K562 (cell line): ENCODE measurements at regions not wholly inside any gene's neighbourhood (a gene's known extent, or its start where the extent isn't known, plus 50 kb on each side); places are given as distances from the start of the nearest gene placed in this dataset.

ENCODE experiments used
- ATAC-seq: fragments of 200-7000 bp; cut with Tn5 transposase; 3 replicates; pipeline ENCODE4 v1.9.1; 2020; ENCODE audit warnings: moderate library complexity
- BruUV-seq: library from RNA; stranded (reverse); fragments of 400-500 nt; replicated peaks from 2 replicates; lab custom pipeline; 2021; lab: Mats Ljungman, UMichigan
- CTCF ChIA-PET: fragments of 300-600 bp; formaldehyde crosslinking; extraction: SDS; loops from one replicate; lab custom pipeline; 2021; ENCODE audit warnings: low intra/inter-chr PET ratio; lab: Yijun Ruan, JAX
- POLR2A ChIA-PET: fragments of 300-600, 350-650 bp; sonication (Branson Sonifier 250); formaldehyde crosslinking; extraction: SDS; loops from one replicate; lab custom pipeline; 2021; ENCODE audit warnings: antibody characterized with exemption, inconsistent platforms; lab: Yijun Ruan, JAX
- DNase-seq, 4 experiments: peaks; one replicate each; pipeline versions ENCODE4 v3.0.0 to v3.0.0-alpha.2; 2011 to 2018; ENCODE audit warnings: low spot score in 3 of 4, mixed read lengths in 3 of 4; ENCODE audit errors: extremely low read depth in 1 of 4
- FAIRE-seq: peaks from 2 replicates; lab custom pipeline; 2011; peaks lifted over from hg19 to GRCh38; lab: Jason Lieb, UNC
- H2AFZ ChIP-seq: 2 replicates; pipeline ENCODE4 v1.6.0; 2011; ENCODE audit warnings: low read depth, low read length, control low read depth, inconsistent platforms
- H3K27ac ChIP-seq: fragments of 200-600 bp; 3 replicates; pipeline ENCODE4 v1.8.0; 2011; ENCODE audit warnings: low read depth, mild to moderate bottlenecking, control low read depth, inconsistent platforms, low read length, moderate library complexity, mixed read lengths; ENCODE audit errors: extremely low read depth
- H3K27me3 ChIP-seq, 2 experiments: fragments of 300-600 bp in 1 of 2; 2 replicates in 1 of 2; 3 replicates in 1 of 2; pipeline versions ENCODE4 v1.6.0 to v1.8.0; 2011; ENCODE audit warnings: inconsistent platforms in 2 of 2, low read length in 2 of 2, mild to moderate bottlenecking in 1 of 2, mixed read lengths in 1 of 2, moderate library complexity in 1 of 2; ENCODE audit not compliant: control insufficient read depth in 2 of 2, insufficient read depth in 2 of 2
- H3K36me3 ChIP-seq: fragments of 300-600 bp; 3 replicates; pipeline ENCODE4 v1.8.0; 2011; ENCODE audit warnings: mild to moderate bottlenecking, low read length, inconsistent platforms; ENCODE audit not compliant: control insufficient read depth, insufficient read depth
- H3K4me1 ChIP-seq, 2 experiments: fragments of 200-600 bp in 1 of 2; replicated peaks in 1 of 2; 2 replicates in 1 of 2; 3 replicates in 1 of 2; pipeline versions ENCODE4 v1.5.1 to v1.8.0; 2011; ENCODE audit warnings: inconsistent platforms in 2 of 2, low read length in 2 of 2, mild to moderate bottlenecking in 1 of 2, mixed read lengths in 1 of 2, moderate library complexity in 1 of 2; ENCODE audit not compliant: control insufficient read depth in 2 of 2, insufficient read depth in 2 of 2
- H3K4me2 ChIP-seq: 2 replicates; pipeline ENCODE4 v1.6.1; 2011; ENCODE audit warnings: low read length, control low read depth, inconsistent platforms, mixed read lengths; ENCODE audit not compliant: insufficient read depth
- H3K4me3 ChIP-seq: fragments of 200-600 bp; sonication (generic), shearing (Covaris generic); 2 replicates; pipeline ENCODE4 v1.5.1; 2016; ENCODE audit warnings: control low read depth, inconsistent platforms
- H3K79me2 ChIP-seq: fragments of 200-600 bp; 3 replicates; pipeline ENCODE4 v1.8.0; 2011; ENCODE audit warnings: low read length, inconsistent platforms; ENCODE audit not compliant: control insufficient read depth, insufficient read depth
- H3K9ac ChIP-seq, 2 experiments: 2 replicates each; pipeline versions ENCODE4 v1.6.0 to v1.6.1; 2011; ENCODE audit warnings: low read depth in 2 of 2, low read length in 2 of 2, control low read depth in 1 of 2, inconsistent platforms in 1 of 2, mild to moderate bottlenecking in 1 of 2, mixed read lengths in 1 of 2; ENCODE audit not compliant: insufficient read depth in 1 of 2
- H3K9me1 ChIP-seq: one replicate; pipeline ENCODE4 v1.6.0; 2011; ENCODE audit warnings: inconsistent platforms, mild to moderate bottlenecking, low read length, moderate library complexity; ENCODE audit not compliant: control insufficient read depth, insufficient read depth
- H3K9me3 ChIP-seq: replicated peaks from 2 replicates; pipeline ENCODE4 v1.5.1; 2011; ENCODE audit warnings: low read depth, low read length, inconsistent platforms; ENCODE audit not compliant: control insufficient read depth, insufficient read depth
- H4K20me1 ChIP-seq: replicated peaks from 2 replicates; pipeline ENCODE4 v1.6.1; 2011; ENCODE audit warnings: low read length, inconsistent platforms, mixed read lengths; ENCODE audit not compliant: control insufficient read depth, insufficient read depth
- ARID2 ChIP-seq: fragments of 450-650 bp; IDR thresholded peaks from 2 replicates; pipeline ENCODE4 v1.6.1; 2017; ENCODE audit warnings: antibody characterized with exemption, mild to moderate bottlenecking
- BCLAF1 ChIP-seq, 2 experiments: fragments of 450-650 bp in 1 of 2; IDR thresholded peaks; 2 replicates each; pipeline ENCODE4 v1.6.1; 2011 to 2017; ENCODE audit warnings: low read depth in 2 of 2, antibody characterized with exemption in 1 of 2, borderline replicate concordance in 1 of 2, low read length in 1 of 2, mild to moderate bottlenecking in 1 of 2, mixed read lengths in 1 of 2; ENCODE audit not compliant: control insufficient read depth in 1 of 2
- BRD4 ChIP-seq: fragments of 200-600 bp; sonication (generic); IDR thresholded peaks from 2 replicates; pipeline ENCODE4 v1.6.1; 2017; ENCODE audit warnings: inconsistent platforms
- E2F5 ChIP-seq: sonication (generic); formaldehyde crosslinking; IDR thresholded peaks from 2 replicates; pipeline ENCODE4 v1.8.0; 2022; ENCODE audit warnings: mild to moderate bottlenecking, missing genetic modification reagents
- GTF2F1 ChIP-seq: IDR thresholded peaks from 2 replicates; pipeline ENCODE4 v1.6.1; 2011; ENCODE audit warnings: low read depth, low read length, improper control_type of control experiment
- HSF4 ChIP-seq: fragments of 250-450 bp; sonication (Bioruptor Pico); IDR thresholded peaks from 2 replicates; pipeline ENCODE4 v2.1.2; 2022; ENCODE audit warnings: mild to moderate bottlenecking, moderate library complexity, borderline replicate concordance
- MITF ChIP-seq: IDR thresholded peaks from 2 replicates; pipeline ENCODE4 v1.6.1; 2014; ENCODE audit warnings: antibody characterized with exemption
- NFE2 ChIP-seq: IDR thresholded peaks from 2 replicates; pipeline ENCODE4 v1.6.1; 2014; ENCODE audit warnings: antibody characterized with exemption, low read depth
- PML ChIP-seq: IDR thresholded peaks from 2 replicates; pipeline ENCODE4 v1.6.1; 2012; ENCODE audit warnings: low read length, inconsistent platforms
- PTBP1 ChIP-seq: fragments of 200-400 bp; formaldehyde crosslinking; IDR thresholded peaks from 2 replicates; pipeline ENCODE4 v1.6.1; 2017; ENCODE audit warnings: low read depth, low read length
- ZNF512 ChIP-seq: IDR thresholded peaks from 2 replicates; pipeline ENCODE4 v1.6.1; 2016; ENCODE audit warnings: missing genetic modification characterization, missing compliant biosample characterization
- ZNF778 ChIP-seq: fragments of 450-650 bp; formaldehyde crosslinking; IDR thresholded peaks from 2 replicates; pipeline ENCODE4 v1.4.0; 2020; ENCODE audit warnings: mild to moderate bottlenecking, moderate library complexity
- WGBS: fragments of 100-300 bp; shearing (Covaris generic); methylation state at CpG from one replicate; pipeline ENCODE4 v1.1.6; 2016; ENCODE audit warnings: low coverage, mixed read lengths; ENCODE audit not compliant: insufficient coverage; ENCODE audit errors: missing lambda C conversion rate; 5-methylcytosine and 5-hydroxymethylcytosine counted together
- in situ Hi-C: fragments of 300-500 bp; cut with MboI; formaldehyde crosslinking; loops from 4 replicates; pipeline ENCODE4 v1.15.0; 2018; ENCODE audit warnings: inconsistent platforms, mixed read lengths
- intact Hi-C: fragments of 100-400 bp; cut with micrococcal nuclease; formaldehyde crosslinking; loops from 2 replicates; pipeline ENCODE4 v1.14.2; 2022

- TF ChIP-seq GTF2F1: no peak
- no peak for TF ChIP-seq PTBP1
- no peak for TF ChIP-seq E2F5 (CRISPR knock-in tag)
- TF ChIP-seq ZNF512: no peak
Observed at GRCh38 chr5:124892185-124892848, 145.9 kb upstream of the ZNF608 start (continued).

GRCh38 chr5:124894541-124894940 lies 148.1 kb upstream of the ZNF608 start:
- H3K4me1 ChIP-seq: no peaks in the 10 kb centered on the region
- intact Hi-C loops (no loop called here), in situ Hi-C loops (no loop called here)
- 0 out of 3 replicates have a peak, but pooled peaks cover 2% of the 10 kb centered on the region for H3K36me3 ChIP-seq
- H3K4me3 ChIP-seq: no peak overlapping the region
- H2AFZ ChIP-seq: no peak overlapping the region
- FAIRE-seq (no peak), ATAC-seq (no peak)
- no peak overlapping the region for H3K9ac ChIP-seq
- no peaks in the 10 kb centered on the region for H3K9me1 ChIP-seq
- H3K9me3 ChIP-seq: no peaks in the 10 kb centered on the region
- no peak overlapping the region for H3K4me2 ChIP-seq
- H3K79me2 ChIP-seq: no peaks in the 10 kb centered on the region
- WGBS: 29% methylated on average over 4 of the region's 4 CpGs
- no peak overlapping the region for H3K27ac ChIP-seq
- ChIA-PET POLR2A (no interaction called here), CTCF (no interaction called here)
- no TSS peak for BruUV-seq
- no peak for TF ChIP-seq HSF4 (CRISPR knock-in tag)
- TF ChIP-seq BCLAF1 (IDR thresholded peaks at IDR 0.05; ENCODE audit: borderline replicate concordance in 1 of 2, control insufficient read depth in 1 of 2, low read depth in 2 of 2, low read length in 1 of 2): no peak
- TF ChIP-seq ARID2: no peak
- TF ChIP-seq MITF: no peak
- TF ChIP-seq NFE2: no peak
- TF ChIP-seq PML: no peak
- no peak for TF ChIP-seq ZNF778
- TF ChIP-seq BRD4: no peak
- TF ChIP-seq, all 486 proteins: peak for 0
- no peaks in the 10 kb centered on the region for H3K27me3 ChIP-seq
- H4K20me1 ChIP-seq: no peaks in the 10 kb centered on the region
- no peak for DNase-seq
